Naive thymus-derived CD8-positive, alpha-beta T cell (primary cell): ENCODE measurements at regions not wholly inside any gene's neighbourhood (a gene's known extent, or its start where the extent isn't known, plus 50 kb on each side); places are given as distances from the start of the nearest gene placed in this dataset.

Experiments used
- ATAC-seq, 2 donors: fragments of 150-1000 bp; cut with Tn5 transposase in 1 of 2; sonication (Bioruptor Pico), chemical (Tn5 transposase) in 1 of 2; 1 replicate in 1 of 2; 2 replicates in 1 of 2; pipeline ENCODE4 v1.10.0; 2021; ENCODE audit warnings: mild to moderate bottlenecking in 2 of 2, moderate library complexity in 2 of 2
- POLR2A ChIA-PET: fragments of 350-600 bp; sonication (Branson Sonifier 250); formaldehyde crosslinking; loops from one replicate; lab custom pipeline; 2021; ENCODE audit warnings: antibody characterized with exemption; lab: Charles Lee
- DNase-seq, 10 donors: peaks; one replicate each; pipeline versions ENCODE4 v3.0.0 to v3.0.0-alpha.2; 2020 to 2022
- H3K27ac Mint-ChIP-seq, 10 donors: one replicate each; pipeline ENCODE4 v1.8.0; 2020 to 2022; ENCODE audit warnings: mild to moderate bottlenecking in 10 of 10, mixed read lengths in 10 of 10, moderate library complexity in 4 of 10, inconsistent platforms in 1 of 10
- H3K27me3 Mint-ChIP-seq, 5 donors: one replicate each; pipeline ENCODE4 v1.8.0; 2021 to 2022; ENCODE audit warnings: mixed read lengths in 5 of 5
- H3K36me3 Mint-ChIP-seq, 3 donors: one replicate each; pipeline ENCODE4 v1.8.0; 2020 to 2022; ENCODE audit warnings: mixed read lengths in 3 of 3, mild to moderate bottlenecking in 2 of 3, inconsistent platforms in 1 of 3
- H3K4me1 Mint-ChIP-seq, 4 donors: one replicate each; pipeline ENCODE4 v1.8.0; 2021 to 2022; ENCODE audit warnings: mixed read lengths in 4 of 4
- H3K4me3 Mint-ChIP-seq, 10 donors: one replicate each; pipeline ENCODE4 v1.8.0; 2020 to 2022; ENCODE audit warnings: mild to moderate bottlenecking in 10 of 10, mixed read lengths in 10 of 10, moderate library complexity in 6 of 10, inconsistent platforms in 1 of 10
- H3K9me3 Mint-ChIP-seq, 9 donors: one replicate each; pipeline ENCODE4 v1.8.0; 2020 to 2022; ENCODE audit warnings: mixed read lengths in 9 of 9, mild to moderate bottlenecking in 3 of 9, inconsistent platforms in 1 of 9, moderate library complexity in 1 of 9

GRCh38 chr12:5226581-5226980, 182.9 kb downstream of the KCNA5 start:
- ATAC-seq, result no peak
- Mint-ChIP-seq H3K27ac (no peak overlapping the region), H3K4me3 (no peak overlapping the region), H3K27me3 (peaks cover 0 to 17% (median 10%) of the 10 kb centered on the region in 5 donors), H3K36me3 (no peaks in the 10 kb centered on the region), H3K9me3 (peaks cover 0 to 13% (median 4%) of the 10 kb centered on the region in 9 donors), H3K4me1 (peaks cover 0 to 3% (median 1%) of the 10 kb centered on the region in 4 donors)
- DNase-seq, result no peak
- POLR2A ChIA-PET, result no interaction called here

- Mint-ChIP-seq H3K9me3 (peaks cover 0 to 13% (median 4%) of the 10 kb centered on the region in 9 donors), H3K27ac (no peak overlapping the region), H3K27me3 (peaks cover 2 to 20% (median 9%) of the 10 kb centered on the region in 5 donors), H3K4me1 (no peaks in the 10 kb centered on the region), H3K36me3 (no peaks in the 10 kb centered on the region), H3K4me3 (no peak overlapping the region)
- ATAC-seq (no peak), DNase-seq (no peak)
- POLR2A ChIA-PET, result no interaction called here
Observed at GRCh38 chr12:5227708-5228373, 184.2 kb downstream of the KCNA5 start.

GRCh38 chr12:5230156-5230555, 186.5 kb downstream of the KCNA5 start:
- DNase-seq, result no peak
- POLR2A ChIA-PET, result no interaction called here
- Mint-ChIP-seq H3K9me3 (peaks cover 0 to 13% (median 4%) of the 10 kb centered on the region in 9 donors), H3K27ac (no peak overlapping the region), H3K27me3 (peaks cover 2 to 26% (median 15%) of the 10 kb centered on the region in 5 donors), H3K36me3 (no peaks in the 10 kb centered on the region), H3K4me1 (no peaks in the 10 kb centered on the region), H3K4me3 (no peak overlapping the region)
- no peak for ATAC-seq

GRCh38 chr12:5230861-5231260, 187.2 kb downstream of the KCNA5 start:
- H3K9me3 Mint-ChIP-seq, result peaks cover 0 to 13% (median 4%) of the 10 kb centered on the region in 9 donors
- peaks cover 2 to 26% (median 13%) of the 10 kb centered on the region in 5 donors for H3K27me3 Mint-ChIP-seq
- no peak overlapping the region for H3K27ac Mint-ChIP-seq
- POLR2A ChIA-PET, result no interaction called here
- H3K4me1 Mint-ChIP-seq, result no peaks in the 10 kb centered on the region
- DNase-seq (no peak), ATAC-seq (no peak)
- H3K36me3 Mint-ChIP-seq, result no peaks in the 10 kb centered on the region
- H3K4me3 Mint-ChIP-seq, result no peak overlapping the region

GRCh38 chr12:5232291-5232690, 188.6 kb downstream of the KCNA5 start:
- H3K27me3 Mint-ChIP-seq, result peaks cover 2 to 26% (median 13%) of the 10 kb centered on the region in 5 donors
- peaks cover 0 to 13% (median 4%) of the 10 kb centered on the region in 9 donors for H3K9me3 Mint-ChIP-seq
- H3K4me3 Mint-ChIP-seq, result no peak overlapping the region
- POLR2A ChIA-PET, result no interaction called here
- no peak for DNase-seq
- no peaks in the 10 kb centered on the region for H3K36me3 Mint-ChIP-seq
- no peak for ATAC-seq
- H3K27ac Mint-ChIP-seq, result no peak overlapping the region
- H3K4me1 Mint-ChIP-seq, result no peaks in the 10 kb centered on the region

- POLR2A ChIA-PET, result no interaction called here
- Mint-ChIP-seq H3K27me3 (peaks cover 2 to 26% (median 13%) of the 10 kb centered on the region in 5 donors), H3K9me3 (peaks cover 0 to 10% (median 4%) of the 10 kb centered on the region in 9 donors), H3K27ac (no peak overlapping the region), H3K4me3 (no peak overlapping the region), H3K36me3 (no peaks in the 10 kb centered on the region), H3K4me1 (no peaks in the 10 kb centered on the region)
- ATAC-seq, result no peak
- DNase-seq, result no peak
Observed at GRCh38 chr12:5232826-5233500, 189.3 kb downstream of the KCNA5 start.

- Mint-ChIP-seq H3K4me1 (no peaks in the 10 kb centered on the region), H3K36me3 (no peaks in the 10 kb centered on the region), H3K27ac (no peak overlapping the region), H3K27me3 (peaks cover 4 to 26% (median 15%) of the 10 kb centered on the region in 5 donors), H3K9me3 (no peaks in the 10 kb centered on the region), H3K4me3 (no peak overlapping the region)
- DNase-seq (no peak), ATAC-seq (no peak)
- POLR2A ChIA-PET, result interaction anchor here (0.5 kb wide), 1 partner anchor 14 kb away, joined by 7 read pairs; no protein-coding TSS in a partner anchor
Observed at GRCh38 chr12:5236022-5236640, 192.5 kb downstream of the KCNA5 start.

- DNase-seq (no peak), ATAC-seq (no peak)
- H3K36me3 Mint-ChIP-seq, result no peaks in the 10 kb centered on the region
- peaks cover 0 to 5% (median 2%) of the 10 kb centered on the region in 5 donors for H3K27me3 Mint-ChIP-seq
- no peaks in the 10 kb centered on the region for H3K9me3 Mint-ChIP-seq
- H3K27ac Mint-ChIP-seq, result no peak overlapping the region
- no peaks in the 10 kb centered on the region for H3K4me1 Mint-ChIP-seq
- no peak overlapping the region for H3K4me3 Mint-ChIP-seq
- POLR2A ChIA-PET, result no interaction called here
Observed at GRCh38 chr12:5242440-5242839, 189.5 kb upstream of the NTF3 start.

GRCh38 chr12:5243014-5243413, 188.9 kb upstream of the NTF3 start:
- Mint-ChIP-seq H3K9me3 (no peaks in the 10 kb centered on the region), H3K27ac (no peak overlapping the region), H3K4me3 (no peak overlapping the region), H3K4me1 (no peaks in the 10 kb centered on the region), H3K36me3 (no peaks in the 10 kb centered on the region), H3K27me3 (peaks cover 0 to 5% (median 2%) of the 10 kb centered on the region in 5 donors)
- ATAC-seq, result no peak
- POLR2A ChIA-PET, result no interaction called here
- DNase-seq, result no peak

- no peak for ATAC-seq
- H3K9me3 Mint-ChIP-seq, result no peaks in the 10 kb centered on the region
- no peak for DNase-seq
- no peak overlapping the region for H3K27ac Mint-ChIP-seq
- POLR2A ChIA-PET, result no interaction called here
- no peaks in the 10 kb centered on the region for H3K36me3 Mint-ChIP-seq
- H3K4me1 Mint-ChIP-seq, result no peaks in the 10 kb centered on the region
- peaks cover 0 to 5% (median 2%) of the 10 kb centered on the region in 5 donors for H3K27me3 Mint-ChIP-seq
- H3K4me3 Mint-ChIP-seq, result no peak overlapping the region
Observed at GRCh38 chr12:5244513-5244972, 187.4 kb upstream of the NTF3 start.

- no peak overlapping the region for H3K4me3 Mint-ChIP-seq
- no peaks in the 10 kb centered on the region for H3K36me3 Mint-ChIP-seq
- H3K27ac Mint-ChIP-seq, result no peak overlapping the region
- H3K9me3 Mint-ChIP-seq, result no peaks in the 10 kb centered on the region
- H3K27me3 Mint-ChIP-seq, result peaks cover 0 to 4% (median 0%) of the 10 kb centered on the region in 5 donors
- ATAC-seq (no peak), DNase-seq (no peak)
- no peaks in the 10 kb centered on the region for H3K4me1 Mint-ChIP-seq
- POLR2A ChIA-PET, result no interaction called here
Observed at GRCh38 chr12:5246196-5246595, 185.7 kb upstream of the NTF3 start.

- POLR2A ChIA-PET, result no interaction called here
- Mint-ChIP-seq H3K4me1 (no peaks in the 10 kb centered on the region), H3K27me3 (peaks cover 0 to 8% (median 4%) of the 10 kb centered on the region in 5 donors)
Observed at GRCh38 chr12:5247144-5247543, 184.8 kb upstream of the NTF3 start.

GRCh38 chr12:5248230-5248629, 183.7 kb upstream of the NTF3 start:
- ATAC-seq, result no peak

More at GRCh38 chr12:5247144-5247543, 184.8 kb upstream of the NTF3 start:
- no peak for DNase-seq
- Mint-ChIP-seq H3K9me3 (no peaks in the 10 kb centered on the region), H3K36me3 (no peaks in the 10 kb centered on the region), H3K4me3 (no peak overlapping the region), H3K27ac (no peak overlapping the region)
- no peak for ATAC-seq

More at GRCh38 chr12:5248230-5248629, 183.7 kb upstream of the NTF3 start:
- Mint-ChIP-seq H3K27me3 (peaks cover 0 to 8% (median 4%) of the 10 kb centered on the region in 5 donors), H3K27ac (no peak overlapping the region), H3K4me1 (no peaks in the 10 kb centered on the region), H3K4me3 (no peak overlapping the region), H3K9me3 (no peaks in the 10 kb centered on the region), H3K36me3 (no peaks in the 10 kb centered on the region)
- POLR2A ChIA-PET, result no interaction called here
- DNase-seq, result no peak
